Ascending aorta (tissue), 2 donors: ENCODE measurements at regions not wholly inside any gene's neighbourhood (a gene's known extent, or its start where the extent isn't known, plus 50 kb on each side); places are given as distances from the start of the nearest gene placed in this dataset.

ENCODE experiments used
- DNase-seq, 2 donors: peaks; one replicate each; pipeline ENCODE4 v3.0.0-alpha.2; 2019; ENCODE audit warnings: low spot score in 2 of 2
- H3K27ac ChIP-seq, 2 donors: fragments of 200-600 bp; sonication (generic); one replicate each; pipeline ENCODE4 v1.5.1; 2016 to 2017; ENCODE audit warnings: mild to moderate bottlenecking in 1 of 2
- H3K27me3 ChIP-seq: fragments of 200-600 bp; sonication (generic); one replicate; pipeline ENCODE4 v1.5.1; 2017
- H3K36me3 ChIP-seq, 2 donors: fragments of 200-600 bp; sonication (generic); one replicate each; pipeline ENCODE4 v1.5.1; 2016
- H3K4me1 ChIP-seq, 2 donors: fragments of 200-600 bp; sonication (generic); one replicate each; pipeline ENCODE4 v1.5.1; 2016 to 2017; ENCODE audit warnings: mild to moderate bottlenecking in 1 of 2
- H3K4me3 ChIP-seq, 2 donors: fragments of 200-600 bp; sonication (generic); one replicate each; pipeline ENCODE4 v1.5.1; 2016 to 2017; ENCODE audit warnings: mild to moderate bottlenecking in 1 of 2
- H3K9me3 ChIP-seq, 2 donors: fragments of 200-600 bp; sonication (generic); one replicate each; pipeline ENCODE4 v1.5.1; 2016
- intact Hi-C: fragments of 100-400 bp; cut with DNase I; formaldehyde crosslinking; loops from one replicate; pipeline ENCODE4 v1.15.1; 2023
- TF ChIP-seq, protein P1 (sequence below), 3 experiments: fragments of 200-600 bp in 2 of 3; fragments of 450-650 bp in 1 of 3; sonication (generic) in 2 of 3; IDR thresholded peaks; one replicate each; pipeline ENCODE4 v1.5.1; 2016 to 2019; ENCODE audit warnings: antibody characterized with exemption in 3 of 3, mild to moderate bottlenecking in 1 of 3, moderate library complexity in 1 of 3

DNA sequence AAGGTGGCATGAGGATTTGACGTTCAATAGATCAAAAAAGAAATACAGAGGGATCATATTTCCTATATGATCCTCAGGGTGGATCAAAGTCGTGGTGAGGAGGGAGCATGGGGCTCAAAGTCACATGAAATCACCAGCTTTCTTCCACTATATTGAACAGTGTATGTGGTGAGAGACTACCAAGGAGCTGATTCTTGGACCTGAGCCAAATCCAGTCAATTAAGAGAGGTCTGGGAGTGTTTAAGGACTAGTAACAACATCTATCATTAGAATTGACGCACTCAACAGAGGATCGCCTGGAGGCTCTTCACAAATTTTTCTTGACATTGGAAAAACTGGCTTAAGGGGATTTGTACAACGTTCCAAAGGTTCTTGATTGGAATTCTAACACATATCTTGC is 267.7 kb upstream of the PROX1 start:
- Histone ChIP-seq H3K27me3 (no peaks in the 10 kb centered on the region), H3K4me3 (no peak overlapping the region), H3K9me3 (no peaks in the 10 kb centered on the region), H3K4me1 (no peaks in the 10 kb centered on the region), H3K36me3 (no peaks in the 10 kb centered on the region), H3K27ac (no peak overlapping the region)
- intact Hi-C loops, result loop anchor here (5.0 kb wide), 1 partner anchor 47 kb away; no protein-coding TSS in a partner anchor
- TF ChIP-seq, protein P1, sequence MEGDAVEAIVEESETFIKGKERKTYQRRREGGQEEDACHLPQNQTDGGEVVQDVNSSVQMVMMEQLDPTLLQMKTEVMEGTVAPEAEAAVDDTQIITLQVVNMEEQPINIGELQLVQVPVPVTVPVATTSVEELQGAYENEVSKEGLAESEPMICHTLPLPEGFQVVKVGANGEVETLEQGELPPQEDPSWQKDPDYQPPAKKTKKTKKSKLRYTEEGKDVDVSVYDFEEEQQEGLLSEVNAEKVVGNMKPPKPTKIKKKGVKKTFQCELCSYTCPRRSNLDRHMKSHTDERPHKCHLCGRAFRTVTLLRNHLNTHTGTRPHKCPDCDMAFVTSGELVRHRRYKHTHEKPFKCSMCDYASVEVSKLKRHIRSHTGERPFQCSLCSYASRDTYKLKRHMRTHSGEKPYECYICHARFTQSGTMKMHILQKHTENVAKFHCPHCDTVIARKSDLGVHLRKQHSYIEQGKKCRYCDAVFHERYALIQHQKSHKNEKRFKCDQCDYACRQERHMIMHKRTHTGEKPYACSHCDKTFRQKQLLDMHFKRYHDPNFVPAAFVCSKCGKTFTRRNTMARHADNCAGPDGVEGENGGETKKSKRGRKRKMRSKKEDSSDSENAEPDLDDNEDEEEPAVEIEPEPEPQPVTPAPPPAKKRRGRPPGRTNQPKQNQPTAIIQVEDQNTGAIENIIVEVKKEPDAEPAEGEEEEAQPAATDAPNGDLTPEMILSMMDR (IDR thresholded peaks at IDR 0.05), result no peak
- DNase-seq, result no peak

DNA sequence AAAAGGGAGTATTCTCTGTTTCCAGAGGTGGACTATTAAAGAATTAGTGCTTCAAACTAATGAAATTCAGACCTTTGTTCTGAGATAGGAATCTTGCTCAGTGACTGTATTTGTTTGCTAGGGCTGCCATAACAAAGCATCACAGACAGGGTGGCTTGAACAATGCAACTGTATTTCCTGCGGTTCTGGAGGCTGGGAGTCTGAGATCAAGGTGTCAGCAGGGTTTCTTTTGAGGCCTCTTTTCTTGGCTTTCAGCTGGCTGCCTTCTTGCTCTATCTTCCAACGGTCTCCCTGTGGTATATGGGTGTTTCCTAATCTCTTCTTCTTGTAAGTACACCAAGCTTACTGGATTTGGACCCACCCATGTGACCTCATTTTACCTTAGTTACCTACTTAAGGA is 264.6 kb upstream of the PROX1 start:
- H3K36me3 ChIP-seq, result no peaks in the 10 kb centered on the region
- intact Hi-C loops, result loop anchor here (5.0 kb wide), 1 partner anchor 44 kb away; no protein-coding TSS in a partner anchor
- DNase-seq, result no peak
- TF ChIP-seq, protein P1 (IDR thresholded peaks at IDR 0.05), result no peak
- H3K27ac ChIP-seq, result no peak overlapping the region
- H3K4me3 ChIP-seq, result no peak overlapping the region
- H3K27me3 ChIP-seq, result no peaks in the 10 kb centered on the region
- H3K4me1 ChIP-seq, result no peaks in the 10 kb centered on the region
- no peaks in the 10 kb centered on the region for H3K9me3 ChIP-seq

DNA sequence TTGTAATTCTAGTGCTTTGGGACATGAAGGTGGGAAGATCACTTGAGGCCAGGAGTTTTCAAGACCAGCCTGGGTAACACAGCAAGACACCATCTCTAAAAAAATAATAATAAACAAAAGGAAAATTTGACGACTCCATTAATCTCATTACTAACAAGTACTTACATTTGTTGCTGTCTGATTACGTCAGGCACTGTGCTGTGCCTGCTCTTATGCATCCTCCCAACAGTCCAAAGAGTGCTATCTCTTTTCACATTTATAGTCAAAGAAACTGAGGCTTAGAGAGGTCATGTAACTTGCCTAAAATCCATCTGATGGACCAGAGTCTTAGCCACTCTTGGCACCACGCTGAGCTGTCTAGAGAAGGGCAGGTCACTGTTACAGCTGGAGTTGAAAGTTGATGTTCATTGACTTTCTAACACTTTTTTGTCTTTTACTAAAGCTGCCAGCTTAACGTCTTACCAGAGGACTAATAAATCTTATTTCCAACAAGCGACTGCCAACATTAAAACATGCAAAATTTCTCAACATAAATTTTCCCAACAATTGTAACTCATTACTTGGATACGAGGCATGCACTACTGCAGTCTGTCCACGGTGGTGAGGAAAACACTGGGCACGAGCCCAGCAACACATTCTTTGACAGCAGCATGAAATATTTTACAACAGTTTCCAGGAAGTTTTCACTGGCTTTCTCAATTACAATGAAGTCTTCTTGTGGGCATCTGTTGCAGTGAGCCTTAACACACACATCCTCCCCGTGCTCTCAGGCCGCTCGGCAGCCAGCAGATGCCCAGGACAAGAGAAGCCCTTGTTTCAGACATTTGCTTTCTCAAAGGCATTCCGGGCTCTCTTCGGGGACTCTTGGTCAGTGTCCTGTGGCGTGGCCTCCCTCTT is 262.9 kb upstream of the PROX1 start:
- DNase-seq, result no peak
- no peaks in the 10 kb centered on the region for H3K36me3 ChIP-seq
- no peaks in the 10 kb centered on the region for H3K27me3 ChIP-seq
- no peak overlapping the region for H3K4me3 ChIP-seq
- no peak overlapping the region for H3K27ac ChIP-seq
- H3K9me3 ChIP-seq, result no peaks in the 10 kb centered on the region
- intact Hi-C loops, result loop anchor here (5.0 kb wide), 1 partner anchor 42 kb away; no protein-coding TSS in a partner anchor
- no peaks in the 10 kb centered on the region for H3K4me1 ChIP-seq
- TF ChIP-seq, protein P1 (IDR thresholded peaks at IDR 0.05), result no peak

DNA sequence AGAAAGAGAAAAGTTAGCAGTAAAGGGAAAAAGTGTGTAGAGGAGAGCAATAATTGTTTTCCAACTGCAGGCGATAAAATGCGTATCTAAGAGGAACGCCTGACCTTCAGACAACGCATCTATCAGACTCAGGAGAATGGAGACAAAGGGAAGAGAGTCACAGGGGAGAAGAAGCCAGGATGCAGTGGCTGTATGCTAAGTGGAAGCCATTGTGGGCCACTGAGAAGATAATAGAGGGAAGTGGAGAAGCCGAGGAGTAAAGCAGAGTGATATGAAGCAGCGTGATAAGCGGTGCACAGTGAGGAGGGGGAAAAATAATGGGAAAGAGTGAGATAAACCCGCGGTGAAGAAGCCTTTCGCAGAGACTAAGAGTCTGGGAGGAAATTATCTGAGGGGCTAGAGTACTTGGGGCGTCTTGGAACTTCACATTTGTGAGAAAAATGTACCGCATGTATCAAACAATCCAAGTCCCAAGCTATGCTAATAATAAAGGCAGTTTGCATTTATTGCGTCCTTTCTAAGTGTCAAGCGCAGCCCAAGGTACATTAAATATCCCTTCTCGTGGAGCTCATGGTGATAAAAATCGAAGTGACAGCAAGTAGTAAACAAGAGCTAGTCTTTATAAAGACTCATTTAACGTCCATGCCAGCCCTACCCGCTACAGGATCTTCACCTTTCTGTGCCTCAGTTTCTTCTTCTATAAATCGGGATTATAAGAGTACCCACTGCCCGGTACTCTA is 259.8 kb upstream of the PROX1 start:
- Histone ChIP-seq H3K36me3 (no peaks in the 10 kb centered on the region), H3K27me3 (no peaks in the 10 kb centered on the region), H3K9me3 (no peaks in the 10 kb centered on the region), H3K4me1 (no peaks in the 10 kb centered on the region), H3K4me3 (no peak overlapping the region), H3K27ac (no peak overlapping the region)
- intact Hi-C loops, result no loop called here
- no peak for DNase-seq
- TF ChIP-seq, protein P1 (IDR thresholded peaks at IDR 0.05), result no peak

DNA sequence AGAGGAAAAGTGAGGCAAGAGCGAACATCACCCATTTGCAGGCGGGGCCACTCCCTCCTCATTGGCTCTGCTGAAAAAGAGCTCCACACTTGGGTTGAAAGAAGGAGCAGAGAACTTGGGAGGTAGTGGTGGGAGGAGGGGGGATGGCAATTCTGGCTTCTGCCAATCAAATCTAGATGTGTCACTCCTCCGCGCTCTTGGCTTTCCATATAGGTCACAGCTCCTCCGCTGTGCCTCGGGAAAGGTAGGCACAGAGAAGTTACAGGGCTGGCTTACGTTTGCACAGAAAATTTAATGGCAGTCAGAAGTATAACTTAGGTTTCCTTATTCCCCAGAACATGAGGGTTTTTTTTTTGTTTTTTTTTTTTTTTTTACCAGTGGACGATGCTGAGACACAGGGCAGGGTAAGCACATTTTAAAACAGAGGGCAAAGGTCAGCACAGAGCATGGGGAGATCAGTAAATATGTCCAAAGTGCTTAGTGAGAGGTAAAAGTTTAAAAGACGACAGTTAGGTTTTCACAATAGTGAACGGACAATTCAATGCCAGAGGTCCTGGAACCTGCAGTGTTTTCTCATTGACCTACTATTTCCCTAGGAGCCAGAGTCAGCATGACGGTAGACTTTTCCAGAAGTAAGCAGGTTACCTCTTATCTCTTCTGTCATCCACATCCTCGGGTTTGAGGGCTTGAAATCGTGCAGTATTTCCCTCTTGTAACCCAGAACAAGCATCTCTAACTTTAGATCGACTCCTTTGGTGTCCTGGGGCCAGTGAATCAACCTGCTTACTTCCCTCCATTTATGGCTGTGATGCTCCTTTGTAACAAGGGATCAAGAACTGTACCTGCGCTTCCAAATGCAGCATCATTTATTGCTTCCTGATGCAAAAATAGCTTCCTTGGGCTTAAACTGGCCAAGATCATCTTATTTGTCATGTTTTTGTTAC is 258.9 kb upstream of the PROX1 start:
- TF ChIP-seq, protein P1 (IDR thresholded peaks at IDR 0.05), result no peak
- Histone ChIP-seq H3K36me3 (no peaks in the 10 kb centered on the region), H3K9me3 (no peaks in the 10 kb centered on the region), H3K27me3 (no peaks in the 10 kb centered on the region), H3K27ac (no peak overlapping the region), H3K4me1 (no peaks in the 10 kb centered on the region), H3K4me3 (no peak overlapping the region)
- no peak for DNase-seq
- intact Hi-C loops, result no loop called here
